Activated B cell treated with CpG ODN at 0.5 μM for 24 hours (primary cell): ENCODE measurements at regions not wholly inside any gene's neighbourhood (a gene's known extent, or its start where the extent isn't known, plus 50 kb on each side); places are given as distances from the start of the nearest gene placed in this dataset.

Experiments used
- ATAC-seq: fragments of 200-7000 bp; cut with Tn5 transposase; one replicate; pipeline ENCODE4 v1.10.0; 2021; ENCODE audit warnings: low read depth, mild to moderate bottlenecking, moderate library complexity
- CTCF ChIA-PET: fragments of 350-600 bp; sonication (Branson Sonifier 250); formaldehyde crosslinking; loops from one replicate; lab custom pipeline; 2021; ENCODE audit warnings: antibody characterized with exemption; lab: Charles Lee
- POLR2A ChIA-PET: fragments of 350-600 bp; sonication (Branson Sonifier 250); formaldehyde crosslinking; loops from one replicate; lab custom pipeline; 2021; ENCODE audit warnings: antibody characterized with exemption; lab: Charles Lee
- DNase-seq: peaks from one replicate; pipeline ENCODE4 v3.0.0; 2022
- H3K27ac Mint-ChIP-seq: one replicate; pipeline ENCODE4 v1.8.0; 2020; ENCODE audit warnings: mixed read lengths
- H3K27me3 Mint-ChIP-seq: one replicate; pipeline ENCODE4 v1.8.0; 2021; ENCODE audit warnings: mixed read lengths
- H3K36me3 Mint-ChIP-seq: one replicate; pipeline ENCODE4 v1.8.0; 2021; ENCODE audit warnings: low read depth, mixed read lengths
- H3K4me1 Mint-ChIP-seq: one replicate; pipeline ENCODE4 v1.8.0; 2021; ENCODE audit warnings: mixed read lengths
- H3K4me3 Mint-ChIP-seq: one replicate; pipeline ENCODE4 v1.8.0; 2020; ENCODE audit warnings: mild to moderate bottlenecking, mixed read lengths
- H3K9me3 Mint-ChIP-seq: one replicate; pipeline ENCODE4 v1.8.0; 2020; ENCODE audit warnings: mixed read lengths
- intact Hi-C: fragments of 100-400 bp; cut with micrococcal nuclease; formaldehyde crosslinking; loops from one replicate; pipeline ENCODE4 v1.15.1; 2024
- TF ChIP-seq, protein P1 (sequence below): fragments of 200-600 bp; IDR thresholded peaks from one replicate; pipeline ENCODE4 v1.8.0; 2022; ENCODE audit warnings: antibody characterized with exemption, mild to moderate bottlenecking

DNA sequence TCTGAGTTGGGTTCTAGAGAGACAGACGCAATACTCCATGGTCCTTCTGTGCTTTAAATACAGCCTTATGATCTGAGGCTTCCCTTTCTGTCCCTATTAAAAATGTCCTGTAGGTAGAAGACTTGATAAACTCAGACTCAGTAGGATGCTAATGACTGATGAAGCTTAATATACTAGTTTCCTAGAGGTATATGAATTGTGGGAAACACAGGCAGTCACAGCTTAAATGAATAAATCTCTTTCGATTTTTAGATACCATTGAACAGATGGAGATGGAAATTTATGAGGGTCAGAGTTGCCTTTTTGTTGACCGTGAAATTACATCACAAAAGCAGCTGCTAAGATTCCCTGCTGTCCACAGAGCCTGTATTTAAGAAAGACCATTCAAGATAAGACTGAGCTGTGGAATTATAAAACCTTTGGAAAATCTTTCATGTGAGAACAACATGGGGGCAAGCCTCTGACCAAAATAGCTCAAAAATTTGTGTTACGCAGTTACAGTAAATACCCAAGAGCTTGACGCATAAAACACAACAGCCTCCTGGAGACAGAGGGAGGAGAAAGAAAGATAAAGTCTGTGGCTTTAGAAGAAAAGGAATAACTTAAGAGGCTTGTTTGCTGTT is 172.3 kb downstream of the AASDHPPT start:
- no peak for DNase-seq
- ChIA-PET CTCF (no interaction called here), POLR2A (no interaction called here)
- H3K9me3 Mint-ChIP-seq, result peaks cover 16% of the 10 kb centered on the region
- TF ChIP-seq, protein P1, sequence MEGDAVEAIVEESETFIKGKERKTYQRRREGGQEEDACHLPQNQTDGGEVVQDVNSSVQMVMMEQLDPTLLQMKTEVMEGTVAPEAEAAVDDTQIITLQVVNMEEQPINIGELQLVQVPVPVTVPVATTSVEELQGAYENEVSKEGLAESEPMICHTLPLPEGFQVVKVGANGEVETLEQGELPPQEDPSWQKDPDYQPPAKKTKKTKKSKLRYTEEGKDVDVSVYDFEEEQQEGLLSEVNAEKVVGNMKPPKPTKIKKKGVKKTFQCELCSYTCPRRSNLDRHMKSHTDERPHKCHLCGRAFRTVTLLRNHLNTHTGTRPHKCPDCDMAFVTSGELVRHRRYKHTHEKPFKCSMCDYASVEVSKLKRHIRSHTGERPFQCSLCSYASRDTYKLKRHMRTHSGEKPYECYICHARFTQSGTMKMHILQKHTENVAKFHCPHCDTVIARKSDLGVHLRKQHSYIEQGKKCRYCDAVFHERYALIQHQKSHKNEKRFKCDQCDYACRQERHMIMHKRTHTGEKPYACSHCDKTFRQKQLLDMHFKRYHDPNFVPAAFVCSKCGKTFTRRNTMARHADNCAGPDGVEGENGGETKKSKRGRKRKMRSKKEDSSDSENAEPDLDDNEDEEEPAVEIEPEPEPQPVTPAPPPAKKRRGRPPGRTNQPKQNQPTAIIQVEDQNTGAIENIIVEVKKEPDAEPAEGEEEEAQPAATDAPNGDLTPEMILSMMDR, result no peak
- intact Hi-C loops, result no loop called here
- no peak overlapping the region for H3K4me3 Mint-ChIP-seq
- H3K36me3 Mint-ChIP-seq, result no peaks in the 10 kb centered on the region
- no peaks in the 10 kb centered on the region for H3K4me1 Mint-ChIP-seq
- H3K27me3 Mint-ChIP-seq, result no peaks in the 10 kb centered on the region
- H3K27ac Mint-ChIP-seq, result no peak overlapping the region
- ATAC-seq, result no peak

DNA sequence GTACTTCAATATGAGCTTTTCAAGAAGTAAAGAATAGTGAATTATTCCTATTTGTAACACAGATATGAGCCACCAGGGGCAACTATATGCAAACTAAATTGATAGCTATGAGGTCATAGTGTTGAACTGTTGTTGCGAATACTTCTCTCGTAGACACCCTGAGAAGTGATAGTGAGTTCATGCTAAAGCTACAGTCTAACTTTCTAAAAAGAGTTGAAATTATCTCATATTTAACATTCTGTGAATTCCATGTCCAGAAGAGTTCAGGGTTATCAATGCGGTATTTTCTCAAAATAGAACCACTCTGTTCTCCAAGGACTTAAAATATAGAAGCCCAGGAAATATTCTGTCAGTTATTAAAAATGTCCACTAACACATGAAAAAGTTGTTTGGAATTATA is 185.4 kb downstream of the AASDHPPT start:
- ChIA-PET CTCF (no interaction called here), POLR2A (no interaction called here)
- peaks cover 6% of the 10 kb centered on the region for H3K9me3 Mint-ChIP-seq
- no peak for ATAC-seq
- no peak for DNase-seq
- TF ChIP-seq, protein P1, result no peak
- no peak overlapping the region for H3K4me3 Mint-ChIP-seq
- no peak overlapping the region for H3K27ac Mint-ChIP-seq
- no peaks in the 10 kb centered on the region for H3K36me3 Mint-ChIP-seq
- no peaks in the 10 kb centered on the region for H3K4me1 Mint-ChIP-seq
- no peaks in the 10 kb centered on the region for H3K27me3 Mint-ChIP-seq
- intact Hi-C loops, result no loop called here

DNA sequence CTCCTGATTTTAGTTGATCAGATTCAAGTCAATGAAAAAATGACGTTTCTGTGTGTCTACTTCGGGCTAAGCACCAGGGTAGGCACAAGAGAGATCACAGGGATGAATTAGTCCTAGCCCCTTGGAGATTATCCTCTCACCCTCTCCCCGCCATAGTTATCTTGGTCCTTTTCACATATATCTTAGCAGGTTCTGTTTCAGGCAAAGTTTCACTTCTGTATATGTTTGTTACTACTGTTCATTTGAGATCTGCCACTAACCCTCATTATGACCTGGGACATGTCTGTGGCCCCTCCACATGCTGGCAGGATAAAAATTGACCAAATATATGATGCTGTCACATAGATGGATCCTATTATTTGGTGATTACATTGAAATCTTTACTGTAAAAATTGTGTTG is 186.1 kb downstream of the AASDHPPT start:
- Mint-ChIP-seq H3K27ac (no peak overlapping the region), H3K36me3 (no peaks in the 10 kb centered on the region), H3K9me3 (peaks cover 6% of the 10 kb centered on the region), H3K27me3 (no peaks in the 10 kb centered on the region), H3K4me1 (no peaks in the 10 kb centered on the region), H3K4me3 (no peak overlapping the region)
- no peak for DNase-seq
- ChIA-PET CTCF (no interaction called here), POLR2A (no interaction called here)
- TF ChIP-seq, protein P1, result no peak
- ATAC-seq, result no peak
- intact Hi-C loops, result no loop called here

DNA sequence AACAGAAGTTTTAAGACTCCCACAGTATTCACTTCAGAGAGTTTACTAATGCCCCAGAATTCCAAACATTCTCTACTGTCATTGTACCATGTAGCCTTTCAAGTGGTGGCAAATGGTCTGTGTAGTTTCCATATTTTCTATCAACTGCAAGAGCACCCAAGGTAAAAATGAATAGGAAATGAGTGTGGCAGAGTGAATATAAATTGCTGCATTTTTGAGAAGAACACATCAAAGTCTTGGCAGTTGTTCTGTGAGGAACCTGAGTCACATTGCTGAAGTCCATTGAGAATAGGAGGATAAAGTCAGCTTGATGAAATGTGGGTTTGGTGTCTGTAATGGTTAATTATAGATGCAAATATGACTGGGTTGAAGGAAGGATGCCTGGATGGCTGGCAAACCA is 193.6 kb downstream of the AASDHPPT start:
- ChIA-PET CTCF (no interaction called here), POLR2A (no interaction called here)
- Mint-ChIP-seq H3K27me3 (no peaks in the 10 kb centered on the region), H3K4me1 (no peaks in the 10 kb centered on the region), H3K9me3 (peaks cover 13% of the 10 kb centered on the region), H3K27ac (no peak overlapping the region), H3K36me3 (no peaks in the 10 kb centered on the region), H3K4me3 (no peak overlapping the region)
- intact Hi-C loops, result no loop called here
- DNase-seq, result no peak
- ATAC-seq, result no peak
- TF ChIP-seq, protein P1, result no peak

DNA sequence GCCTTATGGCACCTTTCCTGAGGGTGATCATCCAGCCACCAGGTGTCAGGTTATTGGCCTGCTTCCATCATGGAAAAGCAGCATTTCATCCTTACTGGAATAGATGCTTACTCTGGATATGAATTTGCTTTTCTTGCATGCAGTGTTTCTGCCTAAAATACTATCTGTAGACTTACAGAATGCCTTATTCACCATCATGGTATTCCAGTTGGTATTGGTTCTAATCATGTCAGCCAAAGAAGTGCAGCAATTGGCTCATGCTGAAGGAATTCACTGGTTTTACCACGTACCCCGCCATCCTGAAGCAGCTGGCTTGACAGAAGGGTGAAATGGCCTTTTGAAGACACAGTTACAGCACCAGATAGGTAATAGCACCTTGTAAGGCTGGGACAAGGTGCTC is 194.2 kb downstream of the AASDHPPT start:
- no peak for DNase-seq
- POLR2A ChIA-PET, result no interaction called here
- TF ChIP-seq, protein P1, result no peak
- H3K4me1 Mint-ChIP-seq, result no peaks in the 10 kb centered on the region
- no peak overlapping the region for H3K4me3 Mint-ChIP-seq
- CTCF ChIA-PET, result no interaction called here
- H3K27me3 Mint-ChIP-seq, result no peaks in the 10 kb centered on the region
- peaks cover 11% of the 10 kb centered on the region for H3K9me3 Mint-ChIP-seq
- no peak overlapping the region for H3K27ac Mint-ChIP-seq
- no peak for ATAC-seq
- no peaks in the 10 kb centered on the region for H3K36me3 Mint-ChIP-seq
- intact Hi-C loops, result no loop called here
